Tibial nerve (tissue), 4 donors: ENCODE measurements at regions not wholly inside any gene's neighbourhood (a gene's known extent, or its start where the extent isn't known, plus 50 kb on each side); places are given as distances from the start of the nearest gene placed in this dataset.
"Not testable (repeated sequence)": the region's sequence is repeated elsewhere in the genome, so short reads cannot be mapped to it uniquely, and the experiment has no call there.

Source experiments
- EP300 ChIP-seq, 2 donors: sonication (generic); formaldehyde crosslinking; IDR thresholded peaks; one replicate each; pipeline ENCODE4 v1.6.1; 2017; ENCODE audit warnings: antibody characterized with exemption in 2 of 2, mild to moderate bottlenecking in 1 of 2
- TF ChIP-seq, protein P1 (sequence below), 5 experiments: fragments of 200-600 bp in 3 of 5; fragments of 450-650 bp in 2 of 5; sonication (generic) in 3 of 5; IDR thresholded peaks; one replicate each; pipeline ENCODE4 v1.5.1; 2016 to 2019; ENCODE audit warnings: antibody characterized with exemption in 5 of 5, mild to moderate bottlenecking in 3 of 5, moderate library complexity in 2 of 5

DNA sequence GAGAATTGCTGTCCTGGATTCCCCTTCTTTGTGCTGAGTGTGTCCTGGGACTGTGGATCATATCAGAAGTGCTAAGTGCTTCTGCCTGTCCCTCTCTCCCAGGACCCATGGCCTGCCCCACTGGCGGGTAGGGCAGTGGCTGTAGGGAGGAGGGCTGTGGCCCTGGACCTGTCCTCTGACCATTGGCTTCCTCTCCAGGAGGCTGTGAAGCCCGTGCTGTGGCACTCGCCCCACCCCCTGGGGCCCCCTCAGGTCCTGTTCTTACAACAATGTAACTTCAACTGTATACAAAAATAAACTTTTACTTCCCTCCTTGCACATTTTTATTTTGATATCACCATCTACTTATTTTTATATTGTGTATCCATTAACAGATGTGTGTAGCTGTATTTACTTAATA, 743.8 kb upstream of the CDH8 start:
- TF ChIP-seq, protein P1, sequence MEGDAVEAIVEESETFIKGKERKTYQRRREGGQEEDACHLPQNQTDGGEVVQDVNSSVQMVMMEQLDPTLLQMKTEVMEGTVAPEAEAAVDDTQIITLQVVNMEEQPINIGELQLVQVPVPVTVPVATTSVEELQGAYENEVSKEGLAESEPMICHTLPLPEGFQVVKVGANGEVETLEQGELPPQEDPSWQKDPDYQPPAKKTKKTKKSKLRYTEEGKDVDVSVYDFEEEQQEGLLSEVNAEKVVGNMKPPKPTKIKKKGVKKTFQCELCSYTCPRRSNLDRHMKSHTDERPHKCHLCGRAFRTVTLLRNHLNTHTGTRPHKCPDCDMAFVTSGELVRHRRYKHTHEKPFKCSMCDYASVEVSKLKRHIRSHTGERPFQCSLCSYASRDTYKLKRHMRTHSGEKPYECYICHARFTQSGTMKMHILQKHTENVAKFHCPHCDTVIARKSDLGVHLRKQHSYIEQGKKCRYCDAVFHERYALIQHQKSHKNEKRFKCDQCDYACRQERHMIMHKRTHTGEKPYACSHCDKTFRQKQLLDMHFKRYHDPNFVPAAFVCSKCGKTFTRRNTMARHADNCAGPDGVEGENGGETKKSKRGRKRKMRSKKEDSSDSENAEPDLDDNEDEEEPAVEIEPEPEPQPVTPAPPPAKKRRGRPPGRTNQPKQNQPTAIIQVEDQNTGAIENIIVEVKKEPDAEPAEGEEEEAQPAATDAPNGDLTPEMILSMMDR (IDR thresholded peaks at IDR 0.05) = not testable (repeated sequence)
- not testable (repeated sequence) for TF ChIP-seq EP300 (IDR thresholded peaks at IDR 0.05)
